Cardiac muscle cell (in vitro differentiated cells and primary cell): ENCODE measurements at regions not wholly inside any gene's neighbourhood (a gene's known extent, or its start where the extent isn't known, plus 50 kb on each side); places are given as distances from the start of the nearest gene placed in this dataset.
"Not testable (repeated sequence)": the region's sequence is repeated elsewhere in the genome, so short reads cannot be mapped to it uniquely, and the experiment has no call there.

Source experiments
- DNase-seq, 2 donors: peaks; one replicate each; pipeline versions ENCODE4 v3.0.0 to v3.0.0-alpha.2; 2010 to 2017; ENCODE audit warnings: low read depth in 1 of 2, low spot score in 1 of 2
- H3K27ac ChIP-seq: fragments of 200-600 bp; sonication (generic); 2 replicates; pipeline ENCODE4 v1.5.1; 2016
- H3K27me3 ChIP-seq: fragments of 200-600 bp; sonication (generic); 2 replicates; pipeline ENCODE4 v1.6.0; 2016; ENCODE audit warnings: control low read depth
- H3K36me3 ChIP-seq: fragments of 200-600 bp; sonication (generic); 2 replicates; pipeline ENCODE4 v1.5.1; 2016; ENCODE audit warnings: control low read depth
- H3K4me1 ChIP-seq: fragments of 200-600 bp; sonication (generic); 2 replicates; pipeline ENCODE4 v1.8.1; 2017; ENCODE audit warnings: low read depth, mild to moderate bottlenecking, mixed run types
- H3K4me3 ChIP-seq: fragments of 200-600 bp; sonication (generic); 2 replicates; pipeline ENCODE4 v1.5.1; 2016; ENCODE audit warnings: mild to moderate bottlenecking
- H3K9me3 ChIP-seq: fragments of 200-600 bp; sonication (generic); 2 replicates; pipeline ENCODE4 v1.5.1; 2017; ENCODE audit warnings: low read depth, mild to moderate bottlenecking, control low read depth
- CTCF ChIP-seq: IDR thresholded peaks from 2 replicates; pipeline ENCODE4 v1.5.1; 2012; ENCODE audit warnings: low read depth, mild to moderate bottlenecking, low read length

- no peak for TF ChIP-seq CTCF
- H3K4me1 ChIP-seq, result no peaks in the 10 kb centered on the region
- DNase-seq, result no peak
Observed at GRCh38 chr13:79187917-79188690, 218.0 kb downstream of the RBM26 start.

GRCh38 chr13:79185580-79185979, 220.5 kb downstream of the RBM26 start:
- H3K4me1 ChIP-seq, result no peaks in the 10 kb centered on the region
- no peak for DNase-seq

More at GRCh38 chr13:79187917-79188690, 218.0 kb downstream of the RBM26 start:
- H3K9me3 ChIP-seq, result no peaks in the 10 kb centered on the region
- no peaks in the 10 kb centered on the region for H3K27me3 ChIP-seq
- no peaks in the 10 kb centered on the region for H3K36me3 ChIP-seq
- no peak overlapping the region for H3K27ac ChIP-seq
- no peak overlapping the region for H3K4me3 ChIP-seq

GRCh38 chr13:79183231-79183630, 222.8 kb downstream of the RBM26 start:
- no peak overlapping the region for H3K4me3 ChIP-seq
- no peak overlapping the region for H3K27ac ChIP-seq
- no peak for DNase-seq

More at GRCh38 chr13:79185580-79185979, 220.5 kb downstream of the RBM26 start:
- no peaks in the 10 kb centered on the region for H3K27me3 ChIP-seq
- H3K36me3 ChIP-seq, result no peaks in the 10 kb centered on the region
- H3K27ac ChIP-seq, result no peak overlapping the region
- H3K4me3 ChIP-seq, result no peak overlapping the region
- TF ChIP-seq CTCF, result no peak
- H3K9me3 ChIP-seq, result no peaks in the 10 kb centered on the region

GRCh38 chr13:79173691-79174090, 232.4 kb downstream of the RBM26 start:
- not testable (repeated sequence) for DNase-seq, H3K4me1 ChIP-seq, H3K27ac ChIP-seq, H3K36me3 ChIP-seq, H3K4me3 ChIP-seq, H3K27me3 ChIP-seq, H3K9me3 ChIP-seq

More at GRCh38 chr13:79183231-79183630, 222.8 kb downstream of the RBM26 start:
- Histone ChIP-seq H3K9me3 (no peaks in the 10 kb centered on the region), H3K4me1 (no peaks in the 10 kb centered on the region), H3K36me3 (no peaks in the 10 kb centered on the region), H3K27me3 (no peaks in the 10 kb centered on the region)
- no peak for TF ChIP-seq CTCF

GRCh38 chr13:79172924-79173323, 233.1 kb downstream of the RBM26 start:
- H3K9me3 ChIP-seq, DNase-seq, H3K27me3 ChIP-seq, H3K36me3 ChIP-seq, H3K4me3 ChIP-seq, H3K4me1 ChIP-seq, H3K27ac ChIP-seq: not testable (repeated sequence)

- Histone ChIP-seq H3K27ac (no peak overlapping the region), H3K9me3 (no peaks in the 10 kb centered on the region), H3K4me3 (no peak overlapping the region), H3K36me3 (no peaks in the 10 kb centered on the region), H3K4me1 (no peaks in the 10 kb centered on the region), H3K27me3 (no peaks in the 10 kb centered on the region)
- DNase-seq, result no peak
- no peak for TF ChIP-seq CTCF
Observed at GRCh38 chr13:79171141-79172061, 234.7 kb downstream of the RBM26 start.
